Kidney epithelial cell (primary cell): ENCODE measurements at regions not wholly inside any gene's neighbourhood (a gene's known extent, or its start where the extent isn't known, plus 50 kb on each side); places are given as distances from the start of the nearest gene placed in this dataset.

Source experiments
- DNase-seq: peaks from one replicate; pipeline ENCODE4 v3.0.0-alpha.2; 2010; ENCODE audit warnings: low read depth
- H3K27me3 ChIP-seq: 2 replicates; pipeline ENCODE4 v1.6.0; 2011; ENCODE audit warnings: low read length; ENCODE audit not compliant: control insufficient read depth, insufficient read depth
- H3K36me3 ChIP-seq: 2 replicates; pipeline ENCODE4 v1.5.1; 2011; ENCODE audit warnings: low read length; ENCODE audit not compliant: control insufficient read depth, insufficient read depth
- H3K4me3 ChIP-seq: 2 replicates; pipeline ENCODE4 v1.5.1; 2011; ENCODE audit warnings: low read depth, mild to moderate bottlenecking, control low read depth, low read length
- TF ChIP-seq, protein P1 (sequence below): IDR thresholded peaks from 2 replicates; pipeline ENCODE4 v1.5.1; 2011; ENCODE audit warnings: mild to moderate bottlenecking, moderate library complexity, low read length, control low read depth, inconsistent platforms; ENCODE audit not compliant: insufficient read depth, poor library complexity, severe bottlenecking

- no peaks in the 10 kb centered on the region for H3K27me3 ChIP-seq
- H3K4me3 ChIP-seq = no peak overlapping the region
- no peaks in the 10 kb centered on the region for H3K36me3 ChIP-seq
- TF ChIP-seq, protein P1, sequence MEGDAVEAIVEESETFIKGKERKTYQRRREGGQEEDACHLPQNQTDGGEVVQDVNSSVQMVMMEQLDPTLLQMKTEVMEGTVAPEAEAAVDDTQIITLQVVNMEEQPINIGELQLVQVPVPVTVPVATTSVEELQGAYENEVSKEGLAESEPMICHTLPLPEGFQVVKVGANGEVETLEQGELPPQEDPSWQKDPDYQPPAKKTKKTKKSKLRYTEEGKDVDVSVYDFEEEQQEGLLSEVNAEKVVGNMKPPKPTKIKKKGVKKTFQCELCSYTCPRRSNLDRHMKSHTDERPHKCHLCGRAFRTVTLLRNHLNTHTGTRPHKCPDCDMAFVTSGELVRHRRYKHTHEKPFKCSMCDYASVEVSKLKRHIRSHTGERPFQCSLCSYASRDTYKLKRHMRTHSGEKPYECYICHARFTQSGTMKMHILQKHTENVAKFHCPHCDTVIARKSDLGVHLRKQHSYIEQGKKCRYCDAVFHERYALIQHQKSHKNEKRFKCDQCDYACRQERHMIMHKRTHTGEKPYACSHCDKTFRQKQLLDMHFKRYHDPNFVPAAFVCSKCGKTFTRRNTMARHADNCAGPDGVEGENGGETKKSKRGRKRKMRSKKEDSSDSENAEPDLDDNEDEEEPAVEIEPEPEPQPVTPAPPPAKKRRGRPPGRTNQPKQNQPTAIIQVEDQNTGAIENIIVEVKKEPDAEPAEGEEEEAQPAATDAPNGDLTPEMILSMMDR = no peak
- DNase-seq = no peak
Measured at GRCh38 chr2:239462191-239462515, 61.3 kb upstream of the HDAC4 start.

- H3K36me3 ChIP-seq = no peaks in the 10 kb centered on the region
- TF ChIP-seq, protein P1 = no peak
- no peaks in the 10 kb centered on the region for H3K27me3 ChIP-seq
- no peak overlapping the region for H3K4me3 ChIP-seq
- DNase-seq = peak; percentile 16
Measured at GRCh38 chr2:239461291-239462190, 60.7 kb upstream of the HDAC4 start.

DNA sequence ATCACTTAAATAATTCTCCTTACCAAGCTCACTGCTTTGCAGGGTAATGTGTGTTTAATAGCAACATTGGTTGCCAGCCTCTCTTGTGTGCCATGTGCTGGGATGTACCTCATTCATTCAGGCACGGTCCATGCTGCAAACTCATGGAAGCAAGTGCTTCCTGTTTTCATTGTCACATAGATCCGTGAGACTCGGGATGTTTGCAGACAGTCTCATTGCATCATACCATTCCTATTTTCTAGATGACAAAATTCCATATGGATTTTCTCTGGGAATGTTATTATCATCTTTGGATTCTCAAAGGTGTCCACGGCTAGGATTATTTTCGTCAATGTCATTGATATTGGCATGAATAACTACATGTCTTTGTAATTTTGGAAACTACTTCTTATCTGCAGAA, 60.0 kb upstream of the HDAC4 start:
- no peak for DNase-seq
- Histone ChIP-seq H3K4me3 (no peak overlapping the region), H3K36me3 (no peaks in the 10 kb centered on the region), H3K27me3 (no peaks in the 10 kb centered on the region)
- TF ChIP-seq, protein P1 = no peak

DNA sequence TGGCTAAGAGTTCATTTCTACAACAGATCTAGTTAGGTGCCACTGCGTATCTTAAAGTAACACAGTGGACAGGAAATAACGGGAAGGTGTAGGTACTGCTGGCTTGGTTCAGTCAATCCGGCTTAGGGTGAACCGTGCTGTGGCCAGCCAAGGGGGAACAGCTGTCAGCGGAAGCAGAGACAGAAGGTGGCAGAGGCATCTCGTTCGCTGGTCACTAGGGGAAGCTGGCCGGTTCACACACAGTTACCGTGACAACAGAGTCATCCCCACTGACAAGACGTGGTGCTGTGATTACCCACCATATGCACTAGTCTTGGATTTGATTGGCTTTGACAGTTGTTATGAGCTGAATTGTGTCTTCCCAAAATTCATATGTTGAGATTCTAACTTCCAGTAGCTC, 58.8 kb upstream of the HDAC4 start:
- H3K36me3 ChIP-seq = no peaks in the 10 kb centered on the region
- no peak for DNase-seq
- no peak overlapping the region for H3K4me3 ChIP-seq
- H3K27me3 ChIP-seq = no peaks in the 10 kb centered on the region
- TF ChIP-seq, protein P1 = no peak

DNA sequence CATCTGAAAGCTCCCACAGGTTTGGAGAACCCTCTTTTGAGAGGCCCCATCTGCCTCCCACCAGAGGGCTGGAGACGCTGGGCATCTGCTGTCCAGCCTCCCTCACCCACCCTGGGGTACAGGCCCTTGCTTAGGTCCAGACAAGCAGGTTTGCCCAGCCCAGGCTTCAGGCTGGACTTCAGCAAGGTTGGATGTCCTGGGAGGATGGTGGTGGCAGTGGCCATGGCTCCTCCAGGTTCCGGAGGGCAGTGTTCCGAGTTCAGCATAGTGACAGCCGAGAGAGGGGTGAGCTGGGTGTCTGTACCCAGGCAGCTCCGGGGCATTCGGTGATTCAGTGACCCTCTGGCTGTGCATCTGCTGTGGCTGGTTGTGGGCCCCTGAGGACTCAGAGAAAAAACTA, 58.2 kb upstream of the HDAC4 start:
- Histone ChIP-seq H3K36me3 (no peaks in the 10 kb centered on the region), H3K27me3 (no peaks in the 10 kb centered on the region), H3K4me3 (no peak overlapping the region)
- TF ChIP-seq, protein P1 = no peak
- no peak for DNase-seq
